ENCODE measurements at regions not wholly inside any gene's neighbourhood (a gene's known extent, or its start where the extent isn't known, plus 50 kb on each side); places are given as distances from the start of the nearest gene placed in this dataset.

- TF ChIP-seq CTCF (IDR thresholded peaks at IDR 0.05), result no peak
- TF ChIP-seq EZH2 (IDR thresholded peaks at IDR 0.05; ENCODE audit: borderline replicate concordance, insufficient read depth, low read depth, low read length, poor library complexity, severe bottlenecking), result no peak
Observed at GRCh38 chr18:24935896-24936295, 416.1 kb downstream of the ZNF521 start.

All from B cell (primary cell).